ENCODE measurements at regions not wholly inside any gene's neighbourhood (a gene's known extent, or its start where the extent isn't known, plus 50 kb on each side); places are given as distances from the start of the nearest gene placed in this dataset.

DNA sequence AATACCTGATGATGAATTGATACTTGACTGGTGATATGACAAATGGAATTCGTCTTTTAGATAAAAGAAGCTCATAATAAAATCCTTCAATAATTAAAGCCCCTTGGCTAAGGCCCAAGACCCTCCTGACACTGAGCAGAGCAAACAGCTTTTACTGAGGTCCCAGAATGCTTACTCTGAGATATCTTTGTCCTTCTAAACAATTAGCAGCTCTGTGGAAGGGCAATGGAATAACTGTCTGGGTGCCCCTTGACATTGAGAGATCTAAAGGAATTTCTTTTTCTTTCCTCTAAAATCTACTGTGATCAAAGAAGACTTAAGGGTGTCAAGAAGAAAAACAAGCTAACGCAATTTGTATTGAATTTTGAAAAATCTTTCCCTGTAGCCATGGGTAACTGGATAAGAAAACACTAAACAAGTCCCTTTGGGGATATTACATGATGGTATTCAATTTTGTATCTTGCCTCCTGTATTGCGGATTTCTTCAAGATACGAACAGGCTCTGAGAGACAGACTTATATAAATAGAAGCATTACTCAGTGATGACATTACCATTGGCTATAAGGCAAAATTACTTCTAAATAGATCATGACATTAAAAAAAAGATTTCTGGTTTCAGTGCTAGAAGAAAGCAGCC lies 128.8 kb downstream of the MREG start:
- no peaks in the 10 kb centered on the region for H3K27me3 Mint-ChIP-seq (ENCODE audit: unreplicated experiment)
- no peak overlapping the region for H3K27ac Mint-ChIP-seq (ENCODE audit: unreplicated experiment)
- TF ChIP-seq, protein P1, sequence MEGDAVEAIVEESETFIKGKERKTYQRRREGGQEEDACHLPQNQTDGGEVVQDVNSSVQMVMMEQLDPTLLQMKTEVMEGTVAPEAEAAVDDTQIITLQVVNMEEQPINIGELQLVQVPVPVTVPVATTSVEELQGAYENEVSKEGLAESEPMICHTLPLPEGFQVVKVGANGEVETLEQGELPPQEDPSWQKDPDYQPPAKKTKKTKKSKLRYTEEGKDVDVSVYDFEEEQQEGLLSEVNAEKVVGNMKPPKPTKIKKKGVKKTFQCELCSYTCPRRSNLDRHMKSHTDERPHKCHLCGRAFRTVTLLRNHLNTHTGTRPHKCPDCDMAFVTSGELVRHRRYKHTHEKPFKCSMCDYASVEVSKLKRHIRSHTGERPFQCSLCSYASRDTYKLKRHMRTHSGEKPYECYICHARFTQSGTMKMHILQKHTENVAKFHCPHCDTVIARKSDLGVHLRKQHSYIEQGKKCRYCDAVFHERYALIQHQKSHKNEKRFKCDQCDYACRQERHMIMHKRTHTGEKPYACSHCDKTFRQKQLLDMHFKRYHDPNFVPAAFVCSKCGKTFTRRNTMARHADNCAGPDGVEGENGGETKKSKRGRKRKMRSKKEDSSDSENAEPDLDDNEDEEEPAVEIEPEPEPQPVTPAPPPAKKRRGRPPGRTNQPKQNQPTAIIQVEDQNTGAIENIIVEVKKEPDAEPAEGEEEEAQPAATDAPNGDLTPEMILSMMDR (IDR thresholded peaks at IDR 0.05; ENCODE audit: partially characterized antibody, unreplicated experiment): no peak
- DNase-seq: no peak
- peaks cover 23% of the 10 kb centered on the region for H3K4me1 Mint-ChIP-seq (ENCODE audit: low read depth, unreplicated experiment)
- H3K36me3 Mint-ChIP-seq (ENCODE audit: unreplicated experiment): no peaks in the 10 kb centered on the region
- H3K9me3 Mint-ChIP-seq (ENCODE audit: unreplicated experiment): peaks cover 6% of the 10 kb centered on the region
- no peak overlapping the region for H3K4me3 Mint-ChIP-seq (ENCODE audit: unreplicated experiment)

DNA sequence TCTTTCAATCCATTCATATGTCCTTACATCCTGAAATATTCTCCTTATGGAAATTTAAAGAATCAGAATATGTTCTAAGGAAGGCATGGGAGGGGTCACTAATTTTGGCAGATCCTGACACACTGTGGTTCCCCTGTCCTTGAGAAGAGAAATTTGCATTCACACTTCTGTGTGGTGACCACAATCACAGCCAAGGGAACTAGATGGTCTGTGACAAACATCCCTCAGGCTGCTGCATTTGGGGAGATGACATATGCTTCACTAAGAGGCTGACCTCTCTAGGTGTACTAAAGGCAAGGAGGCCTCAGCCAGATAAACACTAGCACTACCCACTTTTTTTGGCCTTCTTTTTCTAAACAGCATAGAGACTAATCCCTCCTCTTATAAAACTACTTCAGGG lies 129.6 kb downstream of the MREG start:
- no peak for DNase-seq
- H3K4me1 Mint-ChIP-seq (ENCODE audit: low read depth, unreplicated experiment): peaks cover 23% of the 10 kb centered on the region
- TF ChIP-seq, protein P1 (IDR thresholded peaks at IDR 0.05; ENCODE audit: partially characterized antibody, unreplicated experiment): no peak
- no peak overlapping the region for H3K27ac Mint-ChIP-seq (ENCODE audit: unreplicated experiment)
- no peaks in the 10 kb centered on the region for H3K36me3 Mint-ChIP-seq (ENCODE audit: unreplicated experiment)
- H3K4me3 Mint-ChIP-seq (ENCODE audit: unreplicated experiment): no peak overlapping the region
- H3K27me3 Mint-ChIP-seq (ENCODE audit: unreplicated experiment): no peaks in the 10 kb centered on the region
- peaks cover 6% of the 10 kb centered on the region for H3K9me3 Mint-ChIP-seq (ENCODE audit: unreplicated experiment)

- Mint-ChIP-seq H3K27ac (ENCODE audit: unreplicated experiment) (no peak overlapping the region), H3K36me3 (ENCODE audit: unreplicated experiment) (no peaks in the 10 kb centered on the region), H3K9me3 (ENCODE audit: unreplicated experiment) (peaks cover 6% of the 10 kb centered on the region), H3K27me3 (ENCODE audit: unreplicated experiment) (no peaks in the 10 kb centered on the region), H3K4me3 (ENCODE audit: unreplicated experiment) (no peak overlapping the region), H3K4me1 (ENCODE audit: low read depth, unreplicated experiment) (peaks cover 23% of the 10 kb centered on the region)
- TF ChIP-seq, protein P1 (IDR thresholded peaks at IDR 0.05; ENCODE audit: partially characterized antibody, unreplicated experiment): no peak
- no peak for DNase-seq
Observed at GRCh38 chr2:215882689-215883088, 130.7 kb downstream of the MREG start.

DNA sequence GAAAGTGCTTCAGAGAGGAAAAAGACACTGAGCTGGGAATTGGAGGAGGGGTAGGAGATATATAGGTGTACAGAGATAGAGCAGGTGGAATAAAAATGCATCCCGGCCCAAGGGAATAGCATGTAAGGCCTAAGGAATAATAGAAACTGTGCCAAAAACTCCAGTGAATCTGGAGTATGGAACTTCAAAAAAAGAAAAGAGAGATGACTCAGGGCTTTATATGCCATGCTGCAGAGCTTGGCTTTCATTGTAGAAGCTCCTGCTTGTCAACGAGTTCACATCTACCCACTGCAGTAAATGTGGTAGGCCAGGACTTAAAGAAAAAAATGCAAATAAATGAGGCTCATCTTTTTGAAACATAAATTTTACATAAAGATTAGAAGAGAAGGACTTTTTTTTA lies 131.8 kb downstream of the MREG start:
- H3K27me3 Mint-ChIP-seq (ENCODE audit: unreplicated experiment): no peaks in the 10 kb centered on the region
- peaks cover 23% of the 10 kb centered on the region for H3K4me1 Mint-ChIP-seq (ENCODE audit: low read depth, unreplicated experiment)
- peak overlapping the region; percentile 59 for H3K27ac Mint-ChIP-seq (ENCODE audit: unreplicated experiment)
- H3K4me3 Mint-ChIP-seq (ENCODE audit: unreplicated experiment): no peak overlapping the region
- TF ChIP-seq, protein P1 (IDR thresholded peaks at IDR 0.05; ENCODE audit: partially characterized antibody, unreplicated experiment): no peak
- H3K36me3 Mint-ChIP-seq (ENCODE audit: unreplicated experiment): no peaks in the 10 kb centered on the region
- DNase-seq: no peak
- H3K9me3 Mint-ChIP-seq (ENCODE audit: unreplicated experiment): peaks cover 6% of the 10 kb centered on the region

DNA sequence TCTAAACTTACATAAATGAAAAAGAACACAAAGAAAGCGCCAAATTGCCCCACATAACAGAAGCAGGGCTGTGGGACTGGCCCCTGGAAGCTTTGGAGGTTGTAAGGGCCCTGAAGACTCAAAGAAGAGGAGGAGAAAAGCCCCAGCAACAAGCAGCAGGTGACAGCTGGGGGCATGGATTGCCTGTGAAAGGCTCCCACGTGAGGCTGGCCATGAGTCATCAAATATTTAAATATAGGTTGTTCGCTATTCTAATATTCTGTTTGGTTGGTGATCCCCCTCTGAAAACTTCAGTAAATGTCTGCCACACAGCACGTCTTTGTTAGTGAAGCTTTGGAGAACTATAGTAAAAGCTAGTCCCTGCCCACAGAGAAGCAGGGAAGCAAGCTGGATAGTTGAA lies 132.4 kb downstream of the MREG start:
- TF ChIP-seq, protein P1 (IDR thresholded peaks at IDR 0.05; ENCODE audit: partially characterized antibody, unreplicated experiment): no peak
- H3K36me3 Mint-ChIP-seq (ENCODE audit: unreplicated experiment): no peaks in the 10 kb centered on the region
- no peak overlapping the region for H3K4me3 Mint-ChIP-seq (ENCODE audit: unreplicated experiment)
- H3K27ac Mint-ChIP-seq (ENCODE audit: unreplicated experiment): peak overlapping the region; percentile 59
- peaks cover 23% of the 10 kb centered on the region for H3K4me1 Mint-ChIP-seq (ENCODE audit: low read depth, unreplicated experiment)
- DNase-seq: peak; percentile 33
- peaks cover 6% of the 10 kb centered on the region for H3K9me3 Mint-ChIP-seq (ENCODE audit: unreplicated experiment)
- no peaks in the 10 kb centered on the region for H3K27me3 Mint-ChIP-seq (ENCODE audit: unreplicated experiment)
